Testis (tissue), 2 donors: ENCODE measurements at regions not wholly inside any gene's neighbourhood (a gene's known extent, or its start where the extent isn't known, plus 50 kb on each side); places are given as distances from the start of the nearest gene placed in this dataset.

Experiments
- DNase-seq: peaks from one replicate; pipeline ENCODE4 v3.0.0-alpha.2; 2019
- H3K27ac ChIP-seq, 2 donors: fragments of 200-600 bp; sonication (generic); one replicate each; pipeline ENCODE4 v1.5.1; 2019
- H3K27me3 ChIP-seq: fragments of 200-600 bp; sonication (generic); one replicate; pipeline ENCODE4 v1.5.1; 2019
- H3K36me3 ChIP-seq: fragments of 200-600 bp; sonication (generic); one replicate; pipeline ENCODE4 v1.5.1; 2017; ENCODE audit warnings: low read depth; ENCODE audit errors: missing control alignments
- H3K4me1 ChIP-seq: fragments of 200-600 bp; sonication (generic); one replicate; pipeline ENCODE4 v1.5.1; 2019
- H3K4me3 ChIP-seq, 2 donors: fragments of 200-600 bp; sonication (generic); one replicate each; pipeline ENCODE4 v1.5.1; 2017 to 2019
- H3K9me3 ChIP-seq: fragments of 200-600 bp; sonication (generic); one replicate; pipeline ENCODE4 v1.5.1; 2017
- CTCF ChIP-seq, 3 experiments: fragments of 450-650 bp in 2 of 3; fragments of 200-600 bp in 1 of 3; sonication (generic) in 1 of 3; IDR thresholded peaks; one replicate each; pipeline ENCODE4 v1.5.1; 2016 to 2019; ENCODE audit warnings: antibody characterized with exemption in 3 of 3, mild to moderate bottlenecking in 2 of 3, moderate library complexity in 1 of 3
- POLR2A ChIP-seq: fragments of 450-650 bp; IDR thresholded peaks from one replicate; pipeline ENCODE4 v1.6.1; 2017; ENCODE audit warnings: antibody characterized with exemption, mild to moderate bottlenecking, moderate library complexity
- WGBS, 2 donors: methylation state at CpG; one replicate each; pipeline ENCODE4 v1.1.5; 2018; 5-methylcytosine and 5-hydroxymethylcytosine counted together
- intact Hi-C: fragments of 100-400 bp; cut with DNase I; formaldehyde crosslinking; loops from one replicate; pipeline ENCODE4 v1.15.1; 2023; ENCODE audit warnings: low total_unique reads

GRCh38 chr3:66800941-66801545 is 197.1 kb upstream of the KBTBD8 start:
- H3K27me3 ChIP-seq: no peaks in the 10 kb centered on the region
- H3K9me3 ChIP-seq: no peaks in the 10 kb centered on the region
- 100% methylated on average over 1 of the region's 1 CpG for WGBS, 2 donors
- H3K4me1 ChIP-seq: peaks cover 7% of the 10 kb centered on the region
- no peak overlapping the region for H3K27ac ChIP-seq
- no peaks in the 10 kb centered on the region for H3K36me3 ChIP-seq
- TF ChIP-seq POLR2A: no peak
- no peak for TF ChIP-seq CTCF (IDR thresholded peaks at IDR 0.05)
- H3K4me3 ChIP-seq: no peak overlapping the region
- DNase-seq: no peak
- intact Hi-C loops: no loop called here

GRCh38 chr3:66803206-66803605 is 194.9 kb upstream of the KBTBD8 start:
- 27 to 50% methylated on average over 2 of the region's 2 CpGs for WGBS, 2 donors
- Histone ChIP-seq H3K27ac (no peak overlapping the region), H3K4me3 (no peak overlapping the region), H3K4me1 (peaks cover 4% of the 10 kb centered on the region), H3K36me3 (no peaks in the 10 kb centered on the region), H3K9me3 (no peaks in the 10 kb centered on the region), H3K27me3 (no peaks in the 10 kb centered on the region)
- intact Hi-C loops: no loop called here
- peak; percentile 16 for DNase-seq
- TF ChIP-seq POLR2A (no peak), CTCF (IDR thresholded peaks at IDR 0.05) (peak in 2 of 3 experiments; percentile 25 to 31)

GRCh38 chr3:66803721-66804695 is 194.1 kb upstream of the KBTBD8 start:
- Histone ChIP-seq H3K27ac (peak overlapping the region in 1 of 2 donors; percentile 46), H3K36me3 (no peaks in the 10 kb centered on the region), H3K4me1 (peaks cover 5% of the 10 kb centered on the region), H3K27me3 (no peaks in the 10 kb centered on the region), H3K9me3 (no peaks in the 10 kb centered on the region), H3K4me3 (no peak overlapping the region)
- TF ChIP-seq CTCF (IDR thresholded peaks at IDR 0.05): no peak
- no peak for TF ChIP-seq POLR2A
- DNase-seq: no peak
- intact Hi-C loops: no loop called here
- 37 to 46% methylated on average over 7 of the region's 7 CpGs for WGBS, 2 donors

- WGBS, 2 donors: 46 to 51% methylated on average over 6 of the region's 6 CpGs
- peak; percentile 28 for DNase-seq
- TF ChIP-seq CTCF (IDR thresholded peaks at IDR 0.05): no peak
- TF ChIP-seq POLR2A: no peak
- Histone ChIP-seq H3K36me3 (no peaks in the 10 kb centered on the region), H3K4me3 (no peak overlapping the region), H3K4me1 (peaks cover 13% of the 10 kb centered on the region), H3K9me3 (no peaks in the 10 kb centered on the region), H3K27me3 (no peaks in the 10 kb centered on the region), H3K27ac (peak overlapping the region in 1 of 2 donors; percentile 1)
- intact Hi-C loops: no loop called here
These were observed 189.1 kb upstream of the KBTBD8 start for GRCh38 chr3:66808891-66809594.
